Pulmonary artery endothelial cell (primary cell): ENCODE measurements at regions not wholly inside any gene's neighbourhood (a gene's known extent, or its start where the extent isn't known, plus 50 kb on each side); places are given as distances from the start of the nearest gene placed in this dataset.
"Not testable (repeated sequence)": the region's sequence is repeated elsewhere in the genome, so short reads cannot be mapped to it uniquely, and the experiment has no call there.

Experiments used
- DNase-seq: peaks from one replicate; pipeline ENCODE4 v3.0.0-alpha.2; 2011; ENCODE audit warnings: low read depth, low spot score

- no peak for DNase-seq
Measured at GRCh38 chr19:27997069-27997468, 1215.9 kb downstream of the UQCRFS1 start.

- DNase-seq, result no peak
Measured at GRCh38 chr19:27993619-27994570, 1219.1 kb downstream of the UQCRFS1 start.

- DNase-seq, result no peak
Measured at GRCh38 chr19:27986299-27986698, 1226.7 kb downstream of the UQCRFS1 start.

GRCh38 chr19:27975419-27976005 lies 1237.4 kb downstream of the UQCRFS1 start:
- no peak for DNase-seq

- no peak for DNase-seq
Measured at GRCh38 chr19:27974082-27974513, 1238.9 kb downstream of the UQCRFS1 start.

- no peak for DNase-seq
Measured at GRCh38 chr19:27972291-27973040, 1240.5 kb downstream of the UQCRFS1 start.

GRCh38 chr19:27971869-27972268 lies 1241.1 kb downstream of the UQCRFS1 start:
- no peak for DNase-seq

GRCh38 chr19:27971071-27971470 lies 1241.9 kb downstream of the UQCRFS1 start:
- DNase-seq, result no peak

- no peak for DNase-seq
Measured at GRCh38 chr19:27966390-27966816, 1246.5 kb downstream of the UQCRFS1 start.

GRCh38 chr19:27964185-27964584 lies 1248.8 kb downstream of the UQCRFS1 start:
- DNase-seq, result no peak

- DNase-seq, result no peak
Measured at GRCh38 chr19:27962264-27962663, 1250.7 kb downstream of the UQCRFS1 start.

- no peak for DNase-seq
Measured at GRCh38 chr19:27955485-27956480, 1257.2 kb downstream of the UQCRFS1 start.

GRCh38 chr19:27942607-27943006 lies 1270.3 kb downstream of the UQCRFS1 start:
- not testable (repeated sequence) for DNase-seq

- DNase-seq, result no peak
Measured at GRCh38 chr19:27936139-27936538, 1276.8 kb downstream of the UQCRFS1 start.

- DNase-seq, result no peak
Measured at GRCh38 chr19:27935669-27936068, 1277.3 kb downstream of the UQCRFS1 start.

- DNase-seq, result no peak
Measured at GRCh38 chr19:27929399-27929798, 1283.6 kb downstream of the UQCRFS1 start.

- no peak for DNase-seq
Measured at GRCh38 chr19:27925202-27925601, 1287.7 kb downstream of the UQCRFS1 start.

GRCh38 chr19:27922970-27923369 lies 1290.0 kb downstream of the UQCRFS1 start:
- DNase-seq, result no peak

GRCh38 chr19:27920774-27921173 lies 1292.2 kb downstream of the UQCRFS1 start:
- no peak for DNase-seq

GRCh38 chr19:27918818-27919217 lies 1294.1 kb downstream of the UQCRFS1 start:
- no peak for DNase-seq
